Activated CD8-positive, alpha-beta T cell treated with anti-CD3 and anti-CD28 coated beads, Interleukin-2, amount 10 ng/mL, durations not matched to agents 7 days and 5 days (primary cell): ENCODE measurements at regions not wholly inside any gene's neighbourhood (a gene's known extent, or its start where the extent isn't known, plus 50 kb on each side); places are given as distances from the start of the nearest gene placed in this dataset.
"Not testable (repeated sequence)": the region's sequence is repeated elsewhere in the genome, so short reads cannot be mapped to it uniquely, and the experiment has no call there.

ENCODE experiments used
- ATAC-seq: fragments of 150-1000 bp; cut with Tn5 transposase; one replicate; pipeline ENCODE4 v1.10.0; 2021; ENCODE audit warnings: moderate library complexity
- CTCF ChIA-PET: fragments of 350-600 bp; sonication (Branson Sonifier 250); formaldehyde crosslinking; loops from one replicate; lab custom pipeline; 2021; ENCODE audit warnings: antibody characterized with exemption; lab: Charles Lee
- POLR2A ChIA-PET: fragments of 350-600 bp; sonication (Branson Sonifier 250); formaldehyde crosslinking; loops from one replicate; lab custom pipeline; 2021; ENCODE audit warnings: antibody characterized with exemption; lab: Charles Lee
- DNase-seq: peaks from one replicate; pipeline ENCODE4 v3.0.0-alpha.2; 2020
- H3K27ac Mint-ChIP-seq: one replicate; pipeline ENCODE4 v1.8.0; 2021; ENCODE audit warnings: mild to moderate bottlenecking, mixed read lengths
- H3K27me3 Mint-ChIP-seq: one replicate; pipeline ENCODE4 v1.8.0; 2021; ENCODE audit warnings: low read depth, mixed read lengths
- H3K36me3 Mint-ChIP-seq: one replicate; pipeline ENCODE4 v1.8.0; 2021; ENCODE audit warnings: low read depth, mixed read lengths
- H3K4me1 Mint-ChIP-seq: one replicate; pipeline ENCODE4 v1.8.0; 2021; ENCODE audit warnings: low read depth, mixed read lengths
- H3K4me3 Mint-ChIP-seq: one replicate; pipeline ENCODE4 v1.8.0; 2021; ENCODE audit warnings: mild to moderate bottlenecking, mixed read lengths
- H3K9me3 Mint-ChIP-seq: one replicate; pipeline ENCODE4 v1.8.0; 2022; ENCODE audit warnings: mixed read lengths; ENCODE audit not compliant: insufficient read depth

DNA sequence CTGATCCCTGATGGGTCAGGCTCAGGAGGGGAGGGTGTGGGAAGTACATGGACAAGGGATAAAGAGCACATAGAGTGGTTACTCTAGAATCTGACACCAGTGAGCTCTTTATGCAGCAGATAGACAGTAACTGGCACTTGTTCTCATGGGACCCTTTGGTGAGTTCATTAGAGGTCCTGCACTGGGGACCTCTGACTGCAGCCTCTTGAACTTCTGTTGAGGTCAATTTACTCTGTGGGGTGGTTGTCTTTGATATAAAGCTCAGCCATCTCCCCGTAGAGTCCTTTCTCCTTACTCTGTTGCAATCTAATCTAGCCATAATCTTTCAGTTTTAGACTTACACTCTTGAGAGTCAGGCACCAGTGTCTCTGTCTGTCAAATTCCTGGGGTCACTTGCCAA is 222.4 kb downstream of the GPAT3 start:
- ChIA-PET POLR2A (no interaction called here), CTCF (no interaction called here)
- H3K36me3 Mint-ChIP-seq, result no peaks in the 10 kb centered on the region
- DNase-seq, result no peak
- H3K27me3 Mint-ChIP-seq, result no peaks in the 10 kb centered on the region
- no peak overlapping the region for H3K27ac Mint-ChIP-seq
- no peak for ATAC-seq
- no peak overlapping the region for H3K4me3 Mint-ChIP-seq
- H3K4me1 Mint-ChIP-seq, result no peaks in the 10 kb centered on the region
- H3K9me3 Mint-ChIP-seq, result no peaks in the 10 kb centered on the region

DNA sequence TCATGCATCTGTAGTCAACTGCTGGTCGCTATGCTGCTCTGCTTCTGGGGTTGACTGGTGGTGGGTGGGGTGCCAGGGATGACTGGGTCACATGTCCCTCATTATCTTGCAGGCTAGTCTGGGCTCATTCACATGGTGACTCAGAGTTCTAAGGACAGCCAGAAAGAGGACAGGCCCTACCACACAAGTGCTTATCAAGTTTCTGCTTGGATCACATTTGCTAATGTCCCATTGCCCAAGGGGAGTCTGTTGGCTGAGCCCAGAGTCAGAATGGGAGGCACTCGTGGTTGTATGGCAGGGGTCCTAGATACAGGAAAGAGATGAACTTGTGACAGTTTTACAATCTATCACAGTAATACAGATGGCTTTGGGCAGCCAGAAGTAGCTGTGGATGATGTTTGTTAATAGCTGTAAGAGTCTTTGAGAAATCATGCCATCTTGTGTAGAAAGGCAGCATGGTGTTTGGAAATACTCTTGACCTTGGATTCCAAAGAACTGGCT is 221.3 kb downstream of the GPAT3 start:
- Mint-ChIP-seq H3K36me3 (no peaks in the 10 kb centered on the region), H3K27ac (no peak overlapping the region), H3K4me1 (no peaks in the 10 kb centered on the region), H3K4me3 (no peak overlapping the region), H3K9me3 (no peaks in the 10 kb centered on the region), H3K27me3 (peaks cover 2% of the 10 kb centered on the region)
- no peak for ATAC-seq
- CTCF ChIA-PET, result no interaction called here
- DNase-seq, result no peak
- POLR2A ChIA-PET, result no interaction called here

DNA sequence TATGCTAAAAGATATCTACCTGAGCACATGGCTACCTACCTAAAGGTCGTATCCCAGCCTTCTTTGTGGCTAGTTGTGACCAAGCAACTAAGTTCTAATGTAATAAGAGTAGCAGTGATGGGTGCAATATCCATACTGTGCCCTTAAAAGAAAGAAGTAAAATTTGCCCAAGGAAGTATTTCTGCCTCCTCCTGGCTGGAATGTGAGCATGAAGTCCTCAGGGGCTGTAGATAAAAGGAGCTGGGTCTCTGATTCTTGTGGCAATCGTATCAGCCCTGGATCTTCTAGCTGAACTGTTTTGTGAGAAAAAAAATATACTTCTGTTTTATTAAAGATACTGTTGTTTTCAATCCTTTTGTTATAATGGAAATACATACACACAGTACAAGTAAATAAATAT is 217.4 kb downstream of the GPAT3 start:
- Mint-ChIP-seq H3K4me1 (no peaks in the 10 kb centered on the region), H3K9me3 (no peaks in the 10 kb centered on the region), H3K36me3 (no peaks in the 10 kb centered on the region), H3K4me3 (no peak overlapping the region), H3K27ac (no peak overlapping the region), H3K27me3 (peaks cover 2% of the 10 kb centered on the region)
- ChIA-PET CTCF (no interaction called here), POLR2A (no interaction called here)
- DNase-seq (no peak), ATAC-seq (no peak)

DNA sequence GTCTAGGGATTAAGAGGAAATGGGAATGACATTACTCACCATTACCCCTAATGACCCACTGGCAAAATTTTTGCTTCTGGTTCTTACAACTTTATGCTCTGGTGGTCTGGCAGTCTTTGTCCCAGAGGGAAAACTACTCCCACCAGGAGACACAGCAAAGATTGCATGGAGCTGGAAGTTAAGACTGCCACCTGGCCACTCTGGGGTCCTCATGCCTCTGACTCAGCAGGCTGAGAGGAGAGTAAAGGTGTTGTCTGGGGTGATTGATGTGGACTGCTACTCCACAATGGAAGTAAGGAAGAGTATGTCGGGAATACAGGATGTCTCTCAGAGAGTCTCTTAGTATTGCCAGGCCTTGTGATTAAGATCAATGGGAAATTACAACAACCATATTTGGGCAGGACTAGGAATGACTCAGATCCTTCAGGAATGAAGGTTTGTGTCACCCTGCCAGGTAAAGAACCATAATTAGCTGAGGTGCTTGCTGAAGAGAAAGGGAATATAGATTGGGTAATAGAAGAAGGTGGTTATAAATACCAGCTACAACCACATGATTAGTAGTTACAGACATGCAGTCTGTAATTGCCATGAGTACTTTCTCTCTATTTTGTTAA is 215.5 kb downstream of the GPAT3 start:
- Mint-ChIP-seq H3K27ac (no peak overlapping the region), H3K4me3 (no peak overlapping the region), H3K36me3 (no peaks in the 10 kb centered on the region), H3K27me3 (peaks cover 2% of the 10 kb centered on the region), H3K9me3 (no peaks in the 10 kb centered on the region), H3K4me1 (no peaks in the 10 kb centered on the region)
- ATAC-seq, result no peak
- ChIA-PET CTCF (no interaction called here), POLR2A (no interaction called here)
- no peak for DNase-seq

DNA sequence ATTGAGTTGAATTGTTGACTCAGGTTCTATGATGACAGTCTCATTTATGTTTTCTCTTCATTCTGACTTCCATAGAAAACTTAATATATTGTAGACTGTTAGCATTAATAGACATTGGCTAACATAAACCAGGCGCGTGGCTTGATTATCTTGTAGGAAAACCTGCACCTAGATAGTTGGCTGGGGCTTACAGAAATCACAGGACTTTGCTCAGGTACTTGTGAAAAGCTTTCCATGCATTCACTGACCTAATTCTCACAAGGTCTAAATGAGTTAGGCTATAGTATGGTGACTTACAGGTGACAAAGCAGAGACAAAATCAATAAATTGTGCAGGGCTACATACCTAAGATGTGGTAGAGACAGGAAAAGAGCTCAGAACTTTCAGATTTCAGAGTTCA is 212.8 kb downstream of the GPAT3 start:
- ChIA-PET CTCF (no interaction called here), POLR2A (no interaction called here)
- no peak for ATAC-seq
- H3K4me1 Mint-ChIP-seq, result no peaks in the 10 kb centered on the region
- H3K4me3 Mint-ChIP-seq, result no peak overlapping the region
- H3K36me3 Mint-ChIP-seq, result no peaks in the 10 kb centered on the region
- DNase-seq, result no peak
- H3K9me3 Mint-ChIP-seq, result no peaks in the 10 kb centered on the region
- peaks cover 4% of the 10 kb centered on the region for H3K27me3 Mint-ChIP-seq
- H3K27ac Mint-ChIP-seq, result no peak overlapping the region

DNA sequence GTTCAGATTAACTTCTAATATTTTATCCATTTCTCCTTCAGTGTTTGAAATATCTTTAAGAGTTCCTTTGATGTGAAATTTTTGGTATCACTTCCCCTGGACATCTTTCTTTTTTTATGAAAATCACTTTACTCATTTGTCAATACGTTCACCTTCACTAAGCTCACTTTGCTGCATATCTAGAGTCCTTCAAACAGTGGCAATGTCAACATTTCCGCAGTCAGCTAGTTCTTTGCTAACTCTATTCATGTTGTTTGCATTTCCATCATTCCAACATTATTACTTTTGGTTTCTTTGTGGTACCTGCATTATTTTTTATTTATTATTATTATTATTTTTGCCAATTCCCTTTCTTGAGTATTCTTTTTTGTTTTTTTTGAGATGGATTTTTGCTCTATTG is 203.0 kb downstream of the GPAT3 start:
- ChIA-PET CTCF (no interaction called here), POLR2A (no interaction called here)
- H3K27me3 Mint-ChIP-seq, result peaks cover 2% of the 10 kb centered on the region
- ATAC-seq (no peak), DNase-seq (no peak)
- H3K4me1 Mint-ChIP-seq, result no peaks in the 10 kb centered on the region
- H3K36me3 Mint-ChIP-seq, result no peaks in the 10 kb centered on the region
- H3K4me3 Mint-ChIP-seq, result no peak overlapping the region
- no peaks in the 10 kb centered on the region for H3K9me3 Mint-ChIP-seq
- H3K27ac Mint-ChIP-seq, result no peak overlapping the region

DNA sequence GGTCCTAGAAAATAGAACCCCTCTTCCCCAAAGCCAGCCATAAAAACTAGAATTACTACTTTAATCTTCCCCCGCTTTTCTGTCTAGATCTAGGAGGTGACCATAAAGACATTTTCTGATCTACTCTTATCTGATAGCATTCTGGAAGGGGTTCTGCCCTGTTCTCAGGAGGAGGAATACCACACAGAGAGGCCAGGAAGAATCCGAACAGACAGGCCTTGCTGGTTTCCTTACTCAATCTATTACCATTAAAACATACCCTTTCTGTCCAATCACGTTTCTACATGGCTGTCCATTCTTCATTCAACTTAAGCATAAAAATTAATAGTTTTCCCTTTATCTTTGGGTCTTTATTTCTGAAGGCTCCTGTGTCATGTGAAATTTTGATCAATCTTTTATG is 198.7 kb downstream of the GPAT3 start:
- no peak for ATAC-seq
- H3K27me3 Mint-ChIP-seq, result peaks cover 2% of the 10 kb centered on the region
- no peaks in the 10 kb centered on the region for H3K36me3 Mint-ChIP-seq
- H3K4me1 Mint-ChIP-seq, result no peaks in the 10 kb centered on the region
- H3K4me3 Mint-ChIP-seq, result no peak overlapping the region
- no peak for DNase-seq
- CTCF ChIA-PET, result no interaction called here
- no peaks in the 10 kb centered on the region for H3K9me3 Mint-ChIP-seq
- POLR2A ChIA-PET, result no interaction called here
- H3K27ac Mint-ChIP-seq, result no peak overlapping the region

DNA sequence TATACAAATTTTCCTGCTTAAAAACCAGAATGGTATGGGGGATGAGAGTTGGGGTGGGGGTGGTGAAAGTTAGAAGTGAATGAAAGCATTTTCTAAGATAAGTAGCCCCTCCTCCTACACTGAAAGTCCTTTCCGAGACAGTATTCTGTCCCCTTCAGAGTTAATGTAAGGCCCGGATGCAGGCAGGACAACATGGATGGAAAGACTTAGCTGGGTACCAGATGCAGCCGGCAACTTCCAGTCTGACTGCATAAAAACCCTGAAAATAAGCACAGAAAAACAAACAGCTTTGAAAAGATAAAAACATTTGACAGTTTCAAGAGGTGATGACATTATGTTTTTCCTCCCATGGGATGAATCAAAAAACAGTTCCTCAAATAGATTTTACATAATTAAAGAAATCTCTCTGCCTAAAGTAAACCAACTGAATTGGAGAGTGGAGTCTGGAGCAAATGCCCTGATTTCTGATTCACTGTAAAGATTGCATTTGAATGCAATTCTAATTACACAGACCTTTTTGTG is 196.3 kb downstream of the GPAT3 start:
- ChIA-PET CTCF (no interaction called here), POLR2A (interaction anchor here (0.7 kb wide), 1 partner anchor 160 kb away, joined by 3 read pairs; no protein-coding TSS in a partner anchor)
- Mint-ChIP-seq H3K36me3 (no peaks in the 10 kb centered on the region), H3K4me1 (no peaks in the 10 kb centered on the region), H3K27me3 (no peaks in the 10 kb centered on the region), H3K9me3 (no peaks in the 10 kb centered on the region), H3K27ac (no peak overlapping the region), H3K4me3 (no peak overlapping the region)
- ATAC-seq (no peak), DNase-seq (no peak)

DNA sequence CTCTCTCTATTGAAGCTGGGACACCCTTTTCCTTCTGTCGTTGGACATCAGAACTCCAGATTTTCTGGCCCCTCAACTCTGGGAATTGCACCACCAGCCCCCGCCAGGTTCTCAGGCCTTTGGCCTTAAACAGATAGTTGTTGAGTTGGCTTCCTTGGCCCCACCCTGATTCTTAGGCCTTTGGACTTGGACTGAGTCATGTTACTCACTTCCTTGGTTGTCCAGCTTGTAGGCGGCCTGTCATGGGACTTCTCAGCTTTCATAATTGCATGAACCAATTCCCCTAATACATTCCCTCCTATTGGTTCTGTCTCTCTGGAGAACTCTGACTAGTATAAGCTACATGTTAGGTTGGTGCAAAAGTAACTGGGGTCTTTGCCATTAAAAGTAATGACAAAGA is 195.7 kb downstream of the GPAT3 start:
- ChIA-PET POLR2A (interaction anchor here (0.7 kb wide), 1 partner anchor 161 kb away, joined by 3 read pairs; no protein-coding TSS in a partner anchor), CTCF (no interaction called here)
- ATAC-seq, result no peak
- Mint-ChIP-seq H3K4me3 (no peak overlapping the region), H3K27ac (no peak overlapping the region), H3K9me3 (no peaks in the 10 kb centered on the region), H3K27me3 (no peaks in the 10 kb centered on the region), H3K36me3 (no peaks in the 10 kb centered on the region), H3K4me1 (no peaks in the 10 kb centered on the region)
- DNase-seq, result no peak

DNA sequence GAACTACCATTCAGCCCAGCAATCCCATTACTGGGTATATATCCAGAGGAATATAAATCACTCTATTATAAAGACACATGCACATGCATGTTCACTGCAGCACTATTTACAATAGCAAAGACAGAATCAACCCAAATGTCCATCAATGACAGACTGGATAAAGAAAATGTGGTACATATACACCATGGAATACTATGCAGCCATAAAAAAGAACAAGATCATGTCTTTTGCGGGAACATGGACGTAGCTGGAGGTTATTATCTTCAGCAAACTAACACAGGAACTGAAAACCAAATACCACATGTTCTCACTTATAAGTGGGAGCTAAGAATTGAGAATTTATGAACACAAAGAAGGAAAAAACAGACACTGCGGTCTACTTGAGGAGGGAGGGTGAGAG is 195.1 kb downstream of the GPAT3 start:
- H3K27me3 Mint-ChIP-seq, H3K36me3 Mint-ChIP-seq, DNase-seq, H3K9me3 Mint-ChIP-seq, H3K27ac Mint-ChIP-seq, POLR2A ChIA-PET, H3K4me3 Mint-ChIP-seq, CTCF ChIA-PET, ATAC-seq, H3K4me1 Mint-ChIP-seq: not testable (repeated sequence)

DNA sequence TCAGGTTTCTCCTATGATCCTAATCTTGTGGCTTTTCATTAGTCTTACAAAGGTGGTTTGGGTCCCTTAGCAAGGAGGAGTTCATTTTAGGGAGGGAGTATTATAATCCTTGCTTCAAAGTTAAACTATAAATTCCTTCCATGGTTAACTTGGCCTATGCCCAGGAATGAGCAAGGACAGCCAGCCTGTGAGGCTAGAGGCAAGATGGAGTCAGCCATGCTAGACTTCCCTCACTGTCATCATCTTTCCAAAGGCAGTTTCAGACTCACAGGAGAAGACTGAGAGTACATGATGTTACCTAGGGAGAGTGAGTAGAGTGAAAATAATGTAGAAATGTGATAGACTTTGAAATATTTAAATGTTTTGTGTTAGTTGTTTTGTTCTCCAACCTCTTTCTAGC is 192.3 kb downstream of the GPAT3 start:
- DNase-seq (no peak), ATAC-seq (no peak)
- Mint-ChIP-seq H3K27me3 (no peaks in the 10 kb centered on the region), H3K27ac (no peak overlapping the region), H3K4me1 (no peaks in the 10 kb centered on the region), H3K4me3 (no peak overlapping the region), H3K9me3 (no peaks in the 10 kb centered on the region), H3K36me3 (no peaks in the 10 kb centered on the region)
- CTCF ChIA-PET, result no interaction called here
- POLR2A ChIA-PET, result no interaction called here

DNA sequence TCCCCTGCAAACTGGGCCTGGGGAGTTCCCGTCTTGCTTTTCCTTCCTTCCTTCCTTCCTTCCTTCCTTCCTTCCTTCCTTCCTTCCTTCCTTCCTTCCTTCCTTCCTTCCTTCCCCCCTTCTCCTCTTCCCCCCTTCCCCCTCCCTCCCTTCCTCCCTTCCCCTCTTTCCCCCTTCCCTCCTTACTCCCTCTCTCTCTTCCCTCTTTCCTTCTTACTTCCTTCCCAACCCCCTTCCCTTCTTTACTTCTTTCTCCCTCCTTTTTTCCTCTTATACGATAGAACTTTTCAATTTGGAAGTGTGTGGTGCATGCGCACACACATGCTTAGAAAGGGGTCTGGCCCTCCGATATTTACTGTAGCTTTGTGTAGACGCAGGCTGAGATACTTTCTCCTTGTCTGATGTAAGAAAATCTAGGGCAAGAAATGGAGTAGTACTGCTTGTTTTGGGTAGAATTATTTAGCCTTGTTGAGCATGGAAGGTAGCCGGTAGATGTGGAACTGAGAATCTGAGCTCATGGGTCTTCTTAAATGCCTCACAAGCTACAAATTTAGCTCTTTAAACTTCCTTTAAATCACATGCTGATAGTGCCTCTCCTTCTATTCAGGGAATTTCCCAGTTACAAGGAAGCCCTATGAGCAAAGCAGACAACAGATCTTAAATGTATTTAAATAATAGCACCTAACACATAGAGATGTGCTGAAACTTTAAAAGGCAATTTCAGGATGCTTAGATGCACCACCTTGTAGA is 189.6 kb downstream of the GPAT3 start:
- no peak overlapping the region for H3K4me3 Mint-ChIP-seq
- H3K27me3 Mint-ChIP-seq, result peaks cover 3% of the 10 kb centered on the region
- no peaks in the 10 kb centered on the region for H3K9me3 Mint-ChIP-seq
- DNase-seq (no peak), ATAC-seq (no peak)
- H3K4me1 Mint-ChIP-seq, result no peaks in the 10 kb centered on the region
- POLR2A ChIA-PET, result no interaction called here
- CTCF ChIA-PET, result interaction anchor here (0.7 kb wide), 1 partner anchor 171 kb away, joined by 4 read pairs; no protein-coding TSS in a partner anchor
- H3K36me3 Mint-ChIP-seq, result no peaks in the 10 kb centered on the region
- no peak overlapping the region for H3K27ac Mint-ChIP-seq
